VCaP (cell line): ENCODE measurements at regions not wholly inside any gene's neighbourhood (a gene's known extent, or its start where the extent isn't known, plus 50 kb on each side); places are given as distances from the start of the nearest gene placed in this dataset.

Source experiments
- H3K27ac ChIP-seq: fragments of 450-650 bp; 2 replicates; pipeline ENCODE4 v1.5.1; 2017
- TF ChIP-seq, protein P1 (sequence below): fragments of 450-650 bp; conservative IDR thresholded peaks from 2 replicates; pipeline ENCODE4 v1.5.1; 2017; ENCODE audit warnings: mild to moderate bottlenecking, moderate library complexity

GRCh38 chr9:19870988-19871387 is 82.2 kb upstream of the SLC24A2 start:
- TF ChIP-seq, protein P1, sequence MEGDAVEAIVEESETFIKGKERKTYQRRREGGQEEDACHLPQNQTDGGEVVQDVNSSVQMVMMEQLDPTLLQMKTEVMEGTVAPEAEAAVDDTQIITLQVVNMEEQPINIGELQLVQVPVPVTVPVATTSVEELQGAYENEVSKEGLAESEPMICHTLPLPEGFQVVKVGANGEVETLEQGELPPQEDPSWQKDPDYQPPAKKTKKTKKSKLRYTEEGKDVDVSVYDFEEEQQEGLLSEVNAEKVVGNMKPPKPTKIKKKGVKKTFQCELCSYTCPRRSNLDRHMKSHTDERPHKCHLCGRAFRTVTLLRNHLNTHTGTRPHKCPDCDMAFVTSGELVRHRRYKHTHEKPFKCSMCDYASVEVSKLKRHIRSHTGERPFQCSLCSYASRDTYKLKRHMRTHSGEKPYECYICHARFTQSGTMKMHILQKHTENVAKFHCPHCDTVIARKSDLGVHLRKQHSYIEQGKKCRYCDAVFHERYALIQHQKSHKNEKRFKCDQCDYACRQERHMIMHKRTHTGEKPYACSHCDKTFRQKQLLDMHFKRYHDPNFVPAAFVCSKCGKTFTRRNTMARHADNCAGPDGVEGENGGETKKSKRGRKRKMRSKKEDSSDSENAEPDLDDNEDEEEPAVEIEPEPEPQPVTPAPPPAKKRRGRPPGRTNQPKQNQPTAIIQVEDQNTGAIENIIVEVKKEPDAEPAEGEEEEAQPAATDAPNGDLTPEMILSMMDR = no peak
- H3K27ac ChIP-seq = no peak overlapping the region

DNA sequence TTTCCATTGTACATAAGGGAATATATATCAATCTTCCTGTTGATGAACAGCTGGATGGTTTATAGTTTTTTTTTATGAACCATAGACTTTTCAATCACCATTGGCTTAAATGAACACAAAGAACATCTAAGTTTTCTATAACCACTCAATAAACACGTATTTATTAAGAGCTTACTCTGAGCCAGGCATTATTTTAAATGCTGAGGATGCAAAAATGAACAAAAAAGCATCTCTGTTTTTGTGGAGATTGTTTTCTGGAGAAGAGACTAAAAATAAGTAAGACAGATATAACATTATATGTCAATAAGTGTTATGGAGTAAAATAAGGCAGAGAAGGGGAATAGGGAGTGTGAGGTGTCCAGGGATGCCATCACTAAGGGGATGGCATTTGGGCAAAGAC is 52.1 kb upstream of the SLC24A2 start:
- H3K27ac ChIP-seq = no peak overlapping the region
- TF ChIP-seq, protein P1 = no peak
